HEK293 (cell line): ENCODE measurements at regions not wholly inside any gene's neighbourhood (a gene's known extent, or its start where the extent isn't known, plus 50 kb on each side); places are given as distances from the start of the nearest gene placed in this dataset.

Source experiments
- ZNF155 ChIP-seq: fragments of 450-650 bp; formaldehyde crosslinking; IDR thresholded peaks from 2 replicates; pipeline ENCODE4 v1.5.1; 2016; ENCODE audit warnings: missing biosample characterization, missing genetic modification characterization
- ZNF324 ChIP-seq: fragments of 450-650 bp; formaldehyde crosslinking; IDR thresholded peaks from 2 replicates; pipeline ENCODE4 v1.5.1; 2016; ENCODE audit warnings: missing biosample characterization, missing genetic modification characterization
- ZNF747 ChIP-seq: fragments of 450-650 bp; formaldehyde crosslinking; IDR thresholded peaks from 2 replicates; pipeline ENCODE4 v1.5.1; 2016; ENCODE audit warnings: missing biosample characterization, missing genetic modification characterization
- TF ChIP-seq, protein P1 (sequence below): fragments of 450-650 bp; formaldehyde crosslinking; IDR thresholded peaks from 2 replicates; pipeline ENCODE4 v1.5.1; 2016; ENCODE audit warnings: missing biosample characterization, missing genetic modification characterization
- TF ChIP-seq, protein P2 (sequence below): fragments of 450-650 bp; formaldehyde crosslinking; IDR thresholded peaks from 2 replicates; pipeline ENCODE4 v1.5.1; 2016; ENCODE audit warnings: missing biosample characterization, missing genetic modification characterization
- TF ChIP-seq, protein P3 (sequence below): fragments of 450-650 bp; formaldehyde crosslinking; IDR thresholded peaks from 2 replicates; pipeline ENCODE4; 2016; ENCODE audit warnings: missing biosample characterization, missing genetic modification characterization

DNA sequence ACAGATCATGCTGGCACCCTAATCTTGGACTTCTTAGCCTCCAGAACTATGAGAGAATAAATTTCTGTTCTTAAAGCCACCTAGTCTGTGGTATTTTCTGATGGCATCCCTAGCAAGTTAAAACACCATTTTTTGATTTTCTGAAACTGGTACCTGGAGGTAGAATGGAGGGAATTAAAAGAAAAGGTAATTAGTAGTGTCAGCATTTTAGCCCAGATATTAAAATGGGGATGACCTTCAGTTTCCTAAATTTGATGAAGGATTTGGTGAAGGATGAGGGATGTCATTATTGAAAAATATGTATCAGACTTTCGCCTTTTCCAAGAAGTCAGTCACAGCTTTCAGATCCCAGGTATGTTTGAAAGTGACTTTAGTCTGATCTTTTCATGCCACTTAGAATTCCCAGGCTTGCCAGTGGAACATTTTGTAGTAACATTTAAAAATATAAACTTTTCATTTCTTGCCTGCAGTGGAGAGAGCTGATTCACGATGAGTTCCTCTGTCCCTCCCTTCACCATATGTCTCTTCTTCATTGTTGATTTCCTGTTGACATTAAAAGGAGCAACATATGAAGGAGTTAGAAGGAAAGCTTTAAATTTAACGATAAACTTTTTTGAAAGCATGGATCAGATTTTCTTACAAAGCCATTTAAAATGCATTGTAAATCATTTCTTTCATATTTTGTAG lies 169.4 kb downstream of the SLIT2 start:
- TF ChIP-seq ZNF747 (tag by site-specific recombination) (no peak), ZNF324 (tag by site-specific recombination) (no peak), ZNF155 (tag by site-specific recombination) (no peak)
- TF ChIP-seq, protein P1, sequence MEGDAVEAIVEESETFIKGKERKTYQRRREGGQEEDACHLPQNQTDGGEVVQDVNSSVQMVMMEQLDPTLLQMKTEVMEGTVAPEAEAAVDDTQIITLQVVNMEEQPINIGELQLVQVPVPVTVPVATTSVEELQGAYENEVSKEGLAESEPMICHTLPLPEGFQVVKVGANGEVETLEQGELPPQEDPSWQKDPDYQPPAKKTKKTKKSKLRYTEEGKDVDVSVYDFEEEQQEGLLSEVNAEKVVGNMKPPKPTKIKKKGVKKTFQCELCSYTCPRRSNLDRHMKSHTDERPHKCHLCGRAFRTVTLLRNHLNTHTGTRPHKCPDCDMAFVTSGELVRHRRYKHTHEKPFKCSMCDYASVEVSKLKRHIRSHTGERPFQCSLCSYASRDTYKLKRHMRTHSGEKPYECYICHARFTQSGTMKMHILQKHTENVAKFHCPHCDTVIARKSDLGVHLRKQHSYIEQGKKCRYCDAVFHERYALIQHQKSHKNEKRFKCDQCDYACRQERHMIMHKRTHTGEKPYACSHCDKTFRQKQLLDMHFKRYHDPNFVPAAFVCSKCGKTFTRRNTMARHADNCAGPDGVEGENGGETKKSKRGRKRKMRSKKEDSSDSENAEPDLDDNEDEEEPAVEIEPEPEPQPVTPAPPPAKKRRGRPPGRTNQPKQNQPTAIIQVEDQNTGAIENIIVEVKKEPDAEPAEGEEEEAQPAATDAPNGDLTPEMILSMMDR (tag by site-specific recombination), result no peak
- TF ChIP-seq, protein P2, sequence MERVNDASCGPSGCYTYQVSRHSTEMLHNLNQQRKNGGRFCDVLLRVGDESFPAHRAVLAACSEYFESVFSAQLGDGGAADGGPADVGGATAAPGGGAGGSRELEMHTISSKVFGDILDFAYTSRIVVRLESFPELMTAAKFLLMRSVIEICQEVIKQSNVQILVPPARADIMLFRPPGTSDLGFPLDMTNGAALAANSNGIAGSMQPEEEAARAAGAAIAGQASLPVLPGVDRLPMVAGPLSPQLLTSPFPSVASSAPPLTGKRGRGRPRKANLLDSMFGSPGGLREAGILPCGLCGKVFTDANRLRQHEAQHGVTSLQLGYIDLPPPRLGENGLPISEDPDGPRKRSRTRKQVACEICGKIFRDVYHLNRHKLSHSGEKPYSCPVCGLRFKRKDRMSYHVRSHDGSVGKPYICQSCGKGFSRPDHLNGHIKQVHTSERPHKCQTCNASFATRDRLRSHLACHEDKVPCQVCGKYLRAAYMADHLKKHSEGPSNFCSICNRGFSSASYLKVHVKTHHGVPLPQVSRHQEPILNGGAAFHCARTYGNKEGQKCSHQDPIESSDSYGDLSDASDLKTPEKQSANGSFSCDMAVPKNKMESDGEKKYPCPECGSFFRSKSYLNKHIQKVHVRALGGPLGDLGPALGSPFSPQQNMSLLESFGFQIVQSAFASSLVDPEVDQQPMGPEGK (tag by site-specific recombination), result no peak
- TF ChIP-seq, protein P3, sequence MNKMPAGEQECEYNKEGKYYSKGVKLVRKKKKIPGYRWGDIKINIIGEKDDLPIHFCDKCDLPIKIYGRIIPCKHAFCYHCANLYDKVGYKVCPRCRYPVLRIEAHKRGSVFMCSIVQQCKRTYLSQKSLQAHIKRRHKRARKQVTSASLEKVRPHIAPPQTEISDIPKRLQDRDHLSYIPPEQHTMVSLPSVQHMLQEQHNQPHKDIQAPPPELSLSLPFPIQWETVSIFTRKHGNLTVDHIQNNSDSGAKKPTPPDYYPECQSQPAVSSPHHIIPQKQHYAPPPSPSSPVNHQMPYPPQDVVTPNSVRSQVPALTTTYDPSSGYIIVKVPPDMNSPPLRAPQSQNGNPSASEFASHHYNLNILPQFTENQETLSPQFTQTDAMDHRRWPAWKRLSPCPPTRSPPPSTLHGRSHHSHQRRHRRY (tag by site-specific recombination), result no peak
